ENCODE measurements at regions not wholly inside any gene's neighbourhood (a gene's known extent, or its start where the extent isn't known, plus 50 kb on each side); places are given as distances from the start of the nearest gene placed in this dataset.

GRCh38 chr3:95911767-95912166 lies 902.6 kb upstream of the EPHA6 start:
- TF ChIP-seq CTCF (IDR thresholded peaks at IDR 0.05 in 2 of 3, conservative IDR thresholded peaks at IDR 0.05 in 1 of 3; ENCODE audit: borderline replicate concordance in 1 of 3, insufficient read depth in 1 of 3, low read depth in 2 of 3, low read length in 2 of 3) (no peak), SRF (IDR thresholded peaks at IDR 0.05; ENCODE audit: low read depth) (no peak), POLR2AphosphoS5 (IDR thresholded peaks at IDR 0.05; ENCODE audit: low read depth, low read length) (no peak), REST (IDR thresholded peaks at IDR 0.05; ENCODE audit: low read depth) (no peak)
